ENCODE measurements at regions not wholly inside any gene's neighbourhood (a gene's known extent, or its start where the extent isn't known, plus 50 kb on each side); places are given as distances from the start of the nearest gene placed in this dataset.

- no peak for TF ChIP-seq CTCF (conservative IDR thresholded peaks at IDR 0.05; ENCODE audit: low read depth, low read length)
- TF ChIP-seq EZH2 (IDR thresholded peaks at IDR 0.05; ENCODE audit: borderline replicate concordance, low read depth, low read length, poor library complexity, severe bottlenecking), result no peak
Measured at GRCh38 chr5:135263022-135263668, 135.9 kb downstream of the MACROH2A1 start.
